NCI-H146 treated with DMSO at 0.1 percent for 48 hours (cell line): ENCODE measurements at regions not wholly inside any gene's neighbourhood (a gene's known extent, or its start where the extent isn't known, plus 50 kb on each side); places are given as distances from the start of the nearest gene placed in this dataset.
"Not testable (repeated sequence)": the region's sequence is repeated elsewhere in the genome, so short reads cannot be mapped to it uniquely, and the experiment has no call there.

ENCODE experiments used
- DNase-seq: peaks from one replicate; lab custom pipeline; 2025; ENCODE audit not compliant: unreplicated experiment; lab: John Stamatoyannopoulos, UW

GRCh38 chr6:23823421-23823820 lies 302.6 kb upstream of the NRSN1 start:
- DNase-seq, result no peak

- DNase-seq, result no peak
These were observed 299.4 kb upstream of the NRSN1 start for GRCh38 chr6:23826572-23826971.

- no peak for DNase-seq
These were observed 297.2 kb upstream of the NRSN1 start for GRCh38 chr6:23828861-23829260.

GRCh38 chr6:23841116-23841515 lies 284.9 kb upstream of the NRSN1 start:
- DNase-seq, result no peak

GRCh38 chr6:23842760-23843159 lies 283.3 kb upstream of the NRSN1 start:
- no peak for DNase-seq

- DNase-seq, result peak; percentile 62
These were observed 274.5 kb upstream of the NRSN1 start for GRCh38 chr6:23851522-23851921.

GRCh38 chr6:23853566-23854133 lies 272.4 kb upstream of the NRSN1 start:
- not testable (repeated sequence) for DNase-seq

GRCh38 chr6:23854154-23854553 lies 271.9 kb upstream of the NRSN1 start:
- not testable (repeated sequence) for DNase-seq

GRCh38 chr6:23855497-23856116 lies 270.4 kb upstream of the NRSN1 start:
- DNase-seq, result no peak

- no peak for DNase-seq
These were observed 255.5 kb upstream of the NRSN1 start for GRCh38 chr6:23870496-23870895.

GRCh38 chr6:23873161-23873560 lies 252.9 kb upstream of the NRSN1 start:
- DNase-seq, result no peak

- DNase-seq, result no peak
These were observed 251.0 kb upstream of the NRSN1 start for GRCh38 chr6:23875006-23875405.

- no peak for DNase-seq
These were observed 246.2 kb upstream of the NRSN1 start for GRCh38 chr6:23879816-23880215.

GRCh38 chr6:23890543-23891227 lies 235.3 kb upstream of the NRSN1 start:
- DNase-seq, result no peak

GRCh38 chr6:23905133-23905815 lies 220.7 kb upstream of the NRSN1 start:
- no peak for DNase-seq

- no peak for DNase-seq
These were observed 215.6 kb upstream of the NRSN1 start for GRCh38 chr6:23910420-23910819.

GRCh38 chr6:23927935-23928334 lies 198.1 kb upstream of the NRSN1 start:
- no peak for DNase-seq

- no peak for DNase-seq
These were observed 196.8 kb upstream of the NRSN1 start for GRCh38 chr6:23929201-23929600.

- DNase-seq, result no peak
These were observed 185.5 kb upstream of the NRSN1 start for GRCh38 chr6:23940466-23940865.

GRCh38 chr6:23951691-23952090 lies 174.3 kb upstream of the NRSN1 start:
- DNase-seq, result no peak

- DNase-seq, result no peak
These were observed 173.8 kb upstream of the NRSN1 start for GRCh38 chr6:23952245-23952644.

GRCh38 chr6:23953976-23954375 lies 172.0 kb upstream of the NRSN1 start:
- no peak for DNase-seq
